Forelimb muscle (tissue), 1 donor: ENCODE measurements at regions not wholly inside any gene's neighbourhood (a gene's known extent, or its start where the extent isn't known, plus 50 kb on each side); places are given as distances from the start of the nearest gene placed in this dataset.

ENCODE experiments used
- DNase-seq: peaks from one replicate; pipeline ENCODE4 v3.0.0-alpha.2; 2013; ENCODE audit warnings: low read depth

GRCh38 chr15:101551696-101552591 is 62.4 kb upstream of the PCSK6 start:
- DNase-seq, result no peak

- no peak for DNase-seq
Observed at GRCh38 chr15:101550124-101550523, 60.6 kb upstream of the PCSK6 start.

GRCh38 chr15:101549647-101550046 is 60.1 kb upstream of the PCSK6 start:
- no peak for DNase-seq

- no peak for DNase-seq
Observed at GRCh38 chr15:101547737-101548136, 58.2 kb upstream of the PCSK6 start.

GRCh38 chr15:101545548-101546505 is 56.3 kb upstream of the PCSK6 start:
- DNase-seq, result no peak

- no peak for DNase-seq
Observed at GRCh38 chr15:101544613-101544945, 55.1 kb upstream of the PCSK6 start.

GRCh38 chr15:101543926-101544612 is 54.6 kb upstream of the PCSK6 start:
- no peak for DNase-seq

GRCh38 chr15:101543431-101543830 is 53.9 kb upstream of the PCSK6 start:
- no peak for DNase-seq

GRCh38 chr15:101543026-101543390 is 53.5 kb upstream of the PCSK6 start:
- no peak for DNase-seq

- DNase-seq, result no peak
Observed at GRCh38 chr15:101542306-101543025, 53.0 kb upstream of the PCSK6 start.

GRCh38 chr15:101541501-101542292 is 52.2 kb upstream of the PCSK6 start:
- DNase-seq, result no peak

- DNase-seq, result no peak
Observed at GRCh38 chr15:101540480-101541239, 51.2 kb upstream of the PCSK6 start.

GRCh38 chr15:101539930-101540329 is 50.4 kb upstream of the PCSK6 start:
- no peak for DNase-seq

- DNase-seq, result no peak
Observed at GRCh38 chr15:101539492-101539891, 50.0 kb upstream of the PCSK6 start.
